C4-2B (cell line): ENCODE measurements at regions not wholly inside any gene's neighbourhood (a gene's known extent, or its start where the extent isn't known, plus 50 kb on each side); places are given as distances from the start of the nearest gene placed in this dataset.
A peak's percentile ranks its signal among the peaks of the same experiment; 100 is the strongest.
"Not testable (repeated sequence)": the region's sequence is repeated elsewhere in the genome, so short reads cannot be mapped to it uniquely, and the experiment has no call there.

Experiments used
- H3K27ac ChIP-seq: fragments of 450-650 bp; 2 replicates; pipeline ENCODE4 v1.5.1; 2017
- ZFX ChIP-seq: fragments of 450-650 bp; IDR thresholded peaks from 2 replicates; pipeline ENCODE4 v1.6.1; 2017
- TF ChIP-seq, protein P1 (sequence below): fragments of 450-650 bp; conservative IDR thresholded peaks from 2 replicates; pipeline ENCODE4 v1.5.1; 2017; ENCODE audit warnings: mild to moderate bottlenecking

GRCh38 chr7:131052285-131052904 lies 275.3 kb upstream of the MKLN1 start:
- H3K27ac ChIP-seq: peak overlapping the region; percentile 21
- TF ChIP-seq, protein P1, sequence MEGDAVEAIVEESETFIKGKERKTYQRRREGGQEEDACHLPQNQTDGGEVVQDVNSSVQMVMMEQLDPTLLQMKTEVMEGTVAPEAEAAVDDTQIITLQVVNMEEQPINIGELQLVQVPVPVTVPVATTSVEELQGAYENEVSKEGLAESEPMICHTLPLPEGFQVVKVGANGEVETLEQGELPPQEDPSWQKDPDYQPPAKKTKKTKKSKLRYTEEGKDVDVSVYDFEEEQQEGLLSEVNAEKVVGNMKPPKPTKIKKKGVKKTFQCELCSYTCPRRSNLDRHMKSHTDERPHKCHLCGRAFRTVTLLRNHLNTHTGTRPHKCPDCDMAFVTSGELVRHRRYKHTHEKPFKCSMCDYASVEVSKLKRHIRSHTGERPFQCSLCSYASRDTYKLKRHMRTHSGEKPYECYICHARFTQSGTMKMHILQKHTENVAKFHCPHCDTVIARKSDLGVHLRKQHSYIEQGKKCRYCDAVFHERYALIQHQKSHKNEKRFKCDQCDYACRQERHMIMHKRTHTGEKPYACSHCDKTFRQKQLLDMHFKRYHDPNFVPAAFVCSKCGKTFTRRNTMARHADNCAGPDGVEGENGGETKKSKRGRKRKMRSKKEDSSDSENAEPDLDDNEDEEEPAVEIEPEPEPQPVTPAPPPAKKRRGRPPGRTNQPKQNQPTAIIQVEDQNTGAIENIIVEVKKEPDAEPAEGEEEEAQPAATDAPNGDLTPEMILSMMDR: no peak
- no peak for TF ChIP-seq ZFX

DNA sequence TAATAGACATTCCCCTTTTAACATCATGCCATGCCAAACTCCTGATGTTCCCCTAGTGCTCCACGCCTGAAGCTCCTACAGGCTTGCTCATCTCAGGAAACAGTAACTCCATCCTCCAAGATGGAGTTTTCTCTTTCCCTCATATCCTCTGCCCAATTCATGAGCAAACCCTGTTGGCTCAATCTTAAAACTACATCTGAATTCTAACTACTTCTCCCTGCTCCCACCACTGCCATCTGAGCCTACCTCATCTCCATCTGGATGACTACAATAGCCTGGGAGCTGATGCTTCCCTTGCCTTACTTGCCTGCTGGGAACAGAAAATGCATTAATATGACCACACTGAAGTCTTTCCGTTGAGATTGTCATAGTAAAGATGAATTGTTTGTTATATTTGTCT lies 271.7 kb upstream of the MKLN1 start:
- TF ChIP-seq, protein P1: no peak
- TF ChIP-seq ZFX: no peak
- no peak overlapping the region for H3K27ac ChIP-seq

- H3K27ac ChIP-seq: no peak overlapping the region
- TF ChIP-seq, protein P1: no peak
- TF ChIP-seq ZFX: no peak
Observed at GRCh38 chr7:131057015-131057793, 270.5 kb upstream of the MKLN1 start.

DNA sequence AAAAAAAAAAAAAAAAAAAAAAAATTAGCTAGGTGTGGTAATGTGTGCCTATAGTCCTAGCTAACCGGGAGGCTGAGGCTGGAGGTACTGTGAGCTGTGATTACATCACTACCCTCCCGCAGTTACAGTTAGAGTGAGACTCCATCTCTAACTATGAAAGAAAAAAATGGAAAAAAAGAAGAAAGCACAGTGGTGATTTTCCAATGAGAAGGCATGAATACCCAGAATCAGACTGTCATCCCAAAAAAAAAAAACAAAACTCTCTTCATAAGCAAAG lies 269.9 kb upstream of the MKLN1 start:
- no peak overlapping the region for H3K27ac ChIP-seq
- TF ChIP-seq, protein P1: no peak
- no peak for TF ChIP-seq ZFX

DNA sequence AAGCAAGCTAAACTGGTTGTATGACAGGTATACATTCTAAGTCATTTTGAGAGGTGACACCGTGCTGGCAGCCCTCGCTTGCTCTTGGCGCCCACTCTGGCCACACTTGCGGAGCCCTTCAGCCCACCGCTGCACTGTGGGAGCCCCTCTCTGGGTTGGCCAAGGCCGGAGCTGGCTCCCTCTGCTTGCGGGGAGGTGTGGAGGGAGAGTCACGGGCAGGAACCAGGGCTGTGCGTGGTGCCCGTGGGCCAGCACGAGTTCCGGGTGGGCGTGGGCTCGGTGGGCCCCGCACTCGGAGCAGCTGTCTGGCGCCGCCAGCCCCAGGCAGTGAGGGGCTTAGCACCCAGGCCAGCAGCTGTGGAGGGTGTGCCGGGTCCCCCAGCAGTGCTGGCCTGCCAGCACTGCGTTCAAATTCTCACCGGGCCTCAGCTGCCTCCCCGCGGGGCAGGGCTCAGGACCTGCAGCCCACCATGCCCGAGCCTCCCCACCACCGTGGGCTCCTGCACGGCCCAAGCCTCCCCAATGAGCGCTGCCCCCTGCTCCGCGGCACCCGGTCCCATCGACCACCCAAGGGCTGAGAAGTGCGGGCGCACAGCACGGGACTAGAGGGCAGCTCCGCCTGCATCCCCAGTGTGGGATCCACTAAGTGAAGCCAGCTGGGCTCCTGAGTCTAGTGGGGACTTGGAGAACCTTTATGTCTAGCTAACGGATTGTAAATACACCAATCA lies 269.0 kb upstream of the MKLN1 start:
- not testable (repeated sequence) for H3K27ac ChIP-seq

DNA sequence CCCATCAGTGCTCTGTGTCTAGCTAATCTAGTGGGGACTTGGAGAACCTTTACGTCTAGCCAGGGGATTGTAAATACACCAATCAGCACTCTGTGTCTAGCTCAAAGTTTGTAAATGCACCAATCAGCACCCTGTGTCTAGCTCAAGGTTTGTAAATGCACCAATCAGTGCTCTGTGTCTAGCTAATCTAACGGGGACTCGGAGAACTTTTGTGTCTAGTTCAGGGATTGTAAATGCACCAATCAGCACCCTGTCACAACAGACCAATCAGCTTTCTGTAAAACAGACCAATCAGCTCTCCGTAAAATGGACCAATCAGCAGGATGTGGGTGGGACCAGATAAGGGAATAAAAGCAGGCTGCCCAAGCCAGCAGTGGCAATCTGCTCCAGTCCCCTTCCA lies 268.3 kb upstream of the MKLN1 start:
- not testable (repeated sequence) for H3K27ac ChIP-seq

DNA sequence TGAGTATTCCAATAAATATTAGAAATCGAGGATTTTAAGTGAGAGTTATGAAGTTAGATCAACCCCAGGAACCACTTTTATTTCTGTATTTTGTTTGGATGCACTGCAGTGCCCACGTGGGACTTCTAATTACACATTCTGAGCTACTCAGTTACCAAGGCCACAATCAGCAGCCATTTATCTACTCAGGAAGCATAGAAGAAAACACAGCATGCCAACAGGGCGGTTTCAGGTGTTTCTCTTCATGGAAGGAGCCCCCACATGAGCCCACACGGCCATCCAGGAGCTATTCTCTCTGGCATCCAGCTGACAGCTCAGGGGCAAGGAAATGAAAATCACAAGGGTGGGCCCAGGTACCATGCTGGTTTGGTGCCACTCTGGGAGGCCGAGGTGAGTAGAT lies 266.5 kb upstream of the MKLN1 start:
- no peak overlapping the region for H3K27ac ChIP-seq
- TF ChIP-seq, protein P1: no peak
- no peak for TF ChIP-seq ZFX

- H3K27ac ChIP-seq: no peak overlapping the region
Observed at GRCh38 chr7:131061818-131062217, 265.9 kb upstream of the MKLN1 start.

More at GRCh38 chr7:131061818-131062217, 265.9 kb upstream of the MKLN1 start:
- no peak for TF ChIP-seq ZFX
- TF ChIP-seq, protein P1: no peak
